ACHN (cell line): ENCODE measurements at regions not wholly inside any gene's neighbourhood (a gene's known extent, or its start where the extent isn't known, plus 50 kb on each side); places are given as distances from the start of the nearest gene placed in this dataset.
"Not testable (repeated sequence)": the region's sequence is repeated elsewhere in the genome, so short reads cannot be mapped to it uniquely, and the experiment has no call there.

ENCODE experiments used
- DNase-seq: peaks from one replicate; pipeline ENCODE4 v3.0.0-alpha.2; 2015
- in situ Hi-C: cut with HindIII; loops from 2 replicates; pipeline ENCODE4 v1.10.0; 2017; ENCODE audit warnings: low sequenced_read_pairs, low pct_ligation_motif_present, low pct_unique_long_range_greater_than_20kb

DNA sequence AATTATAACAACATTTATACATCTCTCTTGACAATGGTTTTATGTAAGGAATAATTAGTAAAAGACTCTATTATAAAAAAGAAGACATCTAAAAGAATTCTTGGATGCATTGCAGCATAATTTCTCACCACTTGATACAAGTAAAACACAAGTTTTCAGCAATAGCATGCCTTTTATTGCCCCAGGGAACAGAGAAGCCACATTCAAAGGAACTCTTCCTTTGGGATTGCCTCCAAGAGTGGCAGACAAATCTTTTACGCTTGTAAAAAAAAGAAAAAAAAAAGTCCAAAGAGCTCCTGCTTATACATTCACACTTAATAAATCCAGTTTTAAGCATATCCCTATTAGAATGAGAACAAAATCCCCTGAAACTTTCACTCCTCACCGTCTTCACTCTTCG lies 2357.8 kb upstream of the PCDH20 start:
- no peak for DNase-seq
- in situ Hi-C loops = no loop called here

DNA sequence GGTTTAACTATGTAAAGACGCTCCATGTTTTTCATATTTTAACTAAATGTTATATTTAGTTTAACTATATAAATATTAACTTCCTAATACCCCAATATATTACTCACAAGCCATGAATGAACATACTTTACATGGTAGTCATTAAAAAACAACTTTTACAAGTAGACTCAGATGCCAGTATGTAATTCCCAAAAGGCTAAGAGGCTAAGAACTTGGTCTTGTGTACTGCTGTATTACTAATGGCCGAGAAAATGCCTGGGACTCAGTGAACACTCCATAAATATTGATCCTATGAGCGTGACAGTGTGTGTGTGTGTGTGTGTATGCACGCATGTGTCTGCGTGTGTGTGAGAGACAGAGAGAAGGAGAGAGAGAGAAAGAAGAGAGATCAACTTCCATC lies 2342.0 kb upstream of the PCDH20 start:
- in situ Hi-C loops, DNase-seq: not testable (repeated sequence)

DNA sequence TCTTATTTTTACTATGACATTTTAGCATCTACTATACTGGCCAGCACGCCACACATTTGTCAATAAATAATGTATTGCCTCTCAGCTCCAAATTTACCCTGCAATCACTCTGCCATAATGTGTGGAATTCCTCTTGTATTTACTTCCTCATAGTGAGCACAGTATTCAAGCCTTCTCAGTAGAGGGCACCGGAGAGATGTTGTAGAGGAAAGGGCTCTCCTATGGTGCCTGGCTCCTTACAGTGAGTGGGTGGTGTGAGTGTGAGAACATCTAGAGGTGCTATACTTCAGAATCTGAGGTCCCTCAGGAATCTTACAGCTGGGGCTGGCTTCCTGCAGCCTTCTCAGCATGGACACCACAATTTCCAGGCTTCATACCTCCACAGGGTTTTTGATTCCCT lies 2334.2 kb upstream of the PCDH20 start:
- DNase-seq, in situ Hi-C loops: not testable (repeated sequence)

DNA sequence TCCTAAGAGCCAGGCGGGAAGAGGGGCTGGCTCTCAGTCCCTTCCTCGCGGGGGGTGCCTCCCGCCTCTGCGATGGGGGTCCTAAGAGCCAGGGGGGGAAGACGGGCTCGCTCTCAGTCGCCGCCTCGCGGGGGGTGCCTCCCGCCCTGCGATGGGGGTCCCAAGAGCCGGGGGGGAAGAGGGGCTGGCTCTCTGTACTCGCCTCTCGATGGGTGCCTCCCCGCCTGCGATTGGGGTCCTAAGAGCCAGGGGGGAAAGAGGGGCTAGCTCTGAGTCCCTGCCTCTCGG lies 2326.1 kb upstream of the PCDH20 start:
- in situ Hi-C loops, DNase-seq: not testable (repeated sequence)

DNA sequence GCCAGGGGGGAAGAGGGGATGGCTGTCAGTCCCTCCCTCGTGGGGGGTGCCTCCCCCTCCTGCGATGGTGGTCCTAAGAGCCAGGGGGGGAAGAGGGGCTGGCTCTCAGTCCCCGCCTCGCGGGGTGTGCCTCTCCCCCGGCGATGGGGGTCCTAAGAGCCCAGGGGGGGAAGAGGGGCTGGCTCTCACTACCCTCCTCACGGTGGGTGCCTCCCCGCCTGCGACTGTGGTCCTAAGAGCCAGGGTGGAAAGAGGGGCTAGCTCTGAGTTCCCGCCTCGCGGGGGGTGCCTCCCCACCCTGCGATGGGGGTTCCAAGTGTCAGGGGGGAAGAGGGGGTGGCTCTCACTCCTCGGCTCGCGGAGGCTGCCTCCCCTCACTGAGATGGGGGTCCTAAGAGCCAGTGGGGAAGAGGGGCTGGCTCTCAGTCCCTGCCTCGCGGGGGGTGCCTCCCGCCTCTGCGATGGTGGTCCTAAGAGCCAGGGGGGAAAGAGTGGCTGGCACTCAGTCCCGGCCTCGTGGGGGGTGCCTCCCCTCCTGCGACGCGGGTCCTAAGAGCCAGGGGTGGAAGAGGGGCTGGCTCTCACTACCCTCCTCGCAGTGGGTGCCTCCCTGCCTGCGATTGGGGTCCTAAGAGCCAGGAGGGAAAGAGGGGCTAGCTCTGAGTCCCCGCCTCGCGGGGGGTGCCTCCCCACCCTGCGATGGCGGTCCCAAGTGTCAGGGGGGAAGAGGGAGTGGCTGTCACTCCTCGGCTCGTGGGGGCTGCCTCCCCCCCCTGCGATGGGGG lies 2325.6 kb upstream of the PCDH20 start:
- in situ Hi-C loops = no loop called here

DNA sequence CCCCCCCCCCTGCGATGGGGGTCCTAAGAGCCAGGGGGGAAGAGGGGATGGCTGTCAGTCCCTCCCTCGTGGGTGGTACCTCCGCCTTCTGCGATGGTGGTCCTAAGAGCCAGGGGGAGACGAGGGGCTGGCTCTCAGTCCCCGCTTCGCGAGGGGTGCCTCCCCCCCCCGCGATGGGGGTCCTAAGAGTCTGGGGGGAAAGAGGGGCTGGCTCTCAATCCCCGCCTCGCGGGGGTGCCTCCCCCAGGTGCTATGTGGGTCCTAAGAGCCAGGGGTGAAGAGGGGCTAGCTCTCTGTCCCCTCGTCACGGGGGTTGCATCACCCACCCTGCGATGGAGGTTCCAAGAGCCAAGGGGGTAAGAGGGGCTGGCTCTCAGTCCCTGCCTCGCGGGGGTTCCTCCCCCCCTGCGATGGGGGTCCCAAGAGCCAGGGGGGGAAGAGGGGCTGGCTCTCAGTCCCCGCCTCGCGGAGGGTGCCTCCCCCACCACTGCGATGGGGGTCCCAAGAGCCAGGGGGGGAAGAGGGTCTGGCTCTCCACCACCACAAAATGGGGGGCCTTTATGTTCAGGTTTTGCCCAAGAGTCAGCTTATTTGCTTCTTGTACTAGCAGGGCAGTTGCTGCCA lies 2323.6 kb upstream of the PCDH20 start:
- DNase-seq, in situ Hi-C loops: not testable (repeated sequence)

More for the DNA sequence above, 2325.6 kb upstream of the PCDH20 start:
- no peak for DNase-seq

DNA sequence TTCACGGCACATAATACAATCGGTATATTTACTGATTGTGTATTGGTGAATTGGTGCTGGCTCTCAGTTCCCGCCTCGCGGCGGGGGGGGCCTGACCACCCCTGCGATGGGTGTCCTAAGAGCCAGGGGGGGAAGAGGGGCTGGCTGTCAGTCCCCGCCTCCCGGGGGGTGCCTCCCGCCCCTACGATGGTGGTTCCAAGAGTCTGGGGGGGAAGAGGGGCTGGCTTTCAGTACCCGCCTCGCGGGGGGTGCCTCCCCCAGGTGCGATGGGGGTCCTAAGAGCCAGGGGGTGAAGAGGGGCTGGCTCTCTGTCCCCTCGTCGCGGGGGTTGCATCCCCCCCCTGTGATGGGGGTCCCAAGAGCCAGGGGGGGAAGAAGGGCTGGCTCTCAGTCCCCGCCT lies 2321.8 kb upstream of the PCDH20 start:
- no peak for DNase-seq
- in situ Hi-C loops = no loop called here

DNA sequence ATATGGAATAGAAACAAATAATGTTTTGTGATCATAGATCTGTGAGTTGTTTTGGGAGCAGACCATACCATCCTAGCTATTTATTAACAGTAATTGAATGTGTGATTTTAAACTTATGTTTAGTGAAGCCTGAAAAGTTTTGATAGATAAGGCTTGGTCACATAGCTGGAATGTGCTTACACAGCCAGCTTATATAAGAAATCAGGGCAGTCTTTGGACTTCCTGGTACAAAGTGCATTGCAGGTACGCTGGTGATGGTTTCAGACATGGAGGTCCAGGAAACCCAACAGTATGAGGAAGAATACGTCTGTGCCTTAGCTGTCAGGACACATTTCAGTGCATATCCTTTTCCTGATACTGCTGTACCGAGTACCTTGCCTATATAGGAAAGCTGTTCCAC lies 2316.2 kb upstream of the PCDH20 start:
- peak; percentile 32 for DNase-seq
- in situ Hi-C loops = no loop called here

DNA sequence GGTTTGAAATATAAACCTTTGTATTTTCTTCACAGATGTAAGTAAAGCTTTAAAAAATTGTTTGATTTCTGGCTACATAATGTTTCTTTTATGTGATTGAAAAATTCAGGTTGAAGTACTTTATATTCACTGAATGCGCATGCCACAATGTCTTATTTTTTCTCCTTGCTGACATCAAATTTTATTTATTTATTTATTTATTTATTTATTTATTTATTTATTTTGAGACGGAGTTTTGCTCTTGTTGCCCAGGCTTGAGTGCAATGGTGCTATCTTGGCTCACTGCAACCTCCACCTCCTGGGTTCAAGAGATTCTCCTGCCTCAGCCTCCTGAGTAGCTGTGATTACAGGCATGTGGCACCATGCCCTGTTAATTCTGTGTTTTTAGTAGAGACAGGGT lies 2296.5 kb upstream of the PCDH20 start:
- in situ Hi-C loops, DNase-seq: not testable (repeated sequence)

DNA sequence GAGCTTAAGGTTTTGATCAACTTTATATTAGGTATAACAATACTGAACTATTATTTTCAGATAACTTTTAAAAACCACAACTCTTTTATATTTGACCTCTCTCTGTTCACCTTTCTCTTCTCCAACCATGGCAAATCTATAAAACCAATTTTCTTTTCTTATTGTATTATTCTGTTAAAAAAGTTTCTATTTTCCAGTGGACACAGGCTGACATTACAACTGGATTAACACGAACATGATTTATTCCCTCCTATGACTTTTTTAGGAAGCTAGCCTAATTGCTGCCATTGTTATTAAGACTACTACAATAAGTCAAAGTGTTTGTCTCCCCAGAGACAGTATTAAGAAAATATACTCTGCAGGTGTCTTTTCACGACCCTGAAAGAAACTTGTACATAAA lies 2291.1 kb upstream of the PCDH20 start:
- no peak for DNase-seq
- in situ Hi-C loops = no loop called here

DNA sequence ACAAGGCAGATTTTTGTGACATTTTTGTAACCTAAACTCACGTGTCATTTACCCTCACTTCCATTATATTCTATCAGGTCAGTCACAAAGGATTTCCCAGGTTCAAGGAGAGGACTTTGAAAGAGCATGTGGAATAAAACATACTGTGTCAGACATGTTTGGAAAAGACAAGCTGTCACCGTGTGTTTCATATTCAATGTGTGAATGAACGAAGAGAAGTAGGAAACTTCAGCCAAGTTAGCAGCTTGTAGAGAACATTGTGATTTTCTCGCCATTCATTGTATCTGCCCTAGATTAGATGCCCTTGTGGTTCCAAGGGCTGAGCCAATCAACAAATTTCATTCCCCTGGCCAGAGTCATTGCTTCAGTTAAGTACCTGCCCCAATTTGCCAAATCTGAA lies 2288.9 kb upstream of the PCDH20 start:
- in situ Hi-C loops = no loop called here

DNA sequence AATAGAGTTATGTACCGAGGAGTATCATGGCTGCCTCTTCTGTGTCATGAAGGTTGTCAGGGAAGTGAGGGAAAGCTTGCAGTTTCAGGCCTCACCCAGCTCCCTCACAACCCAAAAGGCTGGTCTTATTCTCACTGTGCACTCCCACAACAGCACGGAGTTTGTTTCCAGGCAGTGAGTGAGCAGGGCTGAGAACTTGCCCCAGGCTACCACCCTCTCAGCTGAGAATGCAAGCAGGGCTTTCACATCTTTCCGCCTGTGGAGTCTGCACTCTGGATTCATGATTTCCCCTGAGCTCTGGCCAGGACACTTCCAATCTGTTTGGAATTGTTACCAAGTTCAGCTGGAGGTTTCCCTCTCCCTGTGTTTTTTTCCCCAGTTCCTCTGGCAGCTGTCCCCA lies 2284.7 kb upstream of the PCDH20 start:
- no peak for DNase-seq

More for the DNA sequence above, 2288.9 kb upstream of the PCDH20 start:
- no peak for DNase-seq

DNA sequence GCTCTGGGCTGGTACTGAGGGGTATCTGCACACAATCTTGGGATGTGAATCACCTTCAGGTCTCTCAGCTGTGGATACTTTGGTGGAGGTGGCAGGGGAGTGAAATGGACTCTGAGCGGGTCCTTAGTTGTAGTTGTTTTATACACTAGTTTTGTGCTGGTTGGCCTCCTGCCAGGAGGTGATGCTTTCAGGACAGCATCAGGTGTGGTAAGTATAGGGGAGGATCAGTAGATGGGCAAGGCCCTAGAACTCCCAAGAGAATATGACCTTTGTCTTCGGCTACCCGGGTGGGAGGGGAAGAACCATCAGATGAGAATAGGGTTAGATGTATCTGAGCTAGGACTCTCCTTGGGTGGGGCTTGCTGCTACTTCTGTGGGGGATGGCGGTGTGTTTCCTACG lies 2284.3 kb upstream of the PCDH20 start:
- in situ Hi-C loops = no loop called here
- DNase-seq = no peak

More for the DNA sequence above, 2284.7 kb upstream of the PCDH20 start:
- in situ Hi-C loops = no loop called here

DNA sequence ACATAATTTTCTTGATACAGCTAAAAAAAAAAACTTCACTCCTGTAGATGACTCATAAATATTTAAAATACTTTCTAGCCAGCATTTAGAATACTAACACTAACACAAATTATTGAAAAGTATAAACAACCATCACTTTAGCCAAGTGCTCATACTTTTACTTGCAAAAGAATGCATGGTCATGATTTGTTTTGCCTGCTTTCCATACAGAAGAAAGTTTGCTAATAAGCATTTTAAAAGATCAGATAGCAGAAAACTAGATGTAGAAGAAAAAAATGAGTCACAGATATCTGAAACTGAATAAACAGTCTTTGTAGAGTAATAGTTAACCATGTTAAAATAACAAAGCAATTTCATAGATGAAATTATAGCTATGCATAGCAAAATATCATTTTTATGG lies 2280.4 kb upstream of the PCDH20 start:
- DNase-seq = no peak

DNA sequence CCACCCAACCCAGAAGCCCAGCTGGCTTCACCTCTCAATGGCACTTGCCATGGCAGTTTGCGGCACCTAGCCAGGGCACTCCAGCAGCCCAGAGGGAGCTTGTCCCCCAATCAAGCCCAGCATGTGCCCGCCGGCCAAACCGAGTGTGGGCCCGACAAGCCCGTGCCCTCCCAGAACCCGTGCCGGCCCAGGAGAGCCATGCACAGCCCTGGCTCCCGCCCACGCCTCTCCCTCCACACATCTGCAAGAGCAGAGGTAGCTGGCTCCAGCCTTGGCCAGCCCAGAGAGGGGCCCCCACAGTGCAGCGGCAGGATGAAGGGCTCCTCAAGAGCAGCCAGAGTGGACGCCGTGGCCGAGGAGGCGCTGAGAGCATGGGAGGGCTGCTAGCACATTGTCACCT lies 2278.0 kb upstream of the PCDH20 start:
- in situ Hi-C loops = no loop called here
- DNase-seq = no peak

More for the DNA sequence above, 2280.4 kb upstream of the PCDH20 start:
- in situ Hi-C loops = no loop called here

DNA sequence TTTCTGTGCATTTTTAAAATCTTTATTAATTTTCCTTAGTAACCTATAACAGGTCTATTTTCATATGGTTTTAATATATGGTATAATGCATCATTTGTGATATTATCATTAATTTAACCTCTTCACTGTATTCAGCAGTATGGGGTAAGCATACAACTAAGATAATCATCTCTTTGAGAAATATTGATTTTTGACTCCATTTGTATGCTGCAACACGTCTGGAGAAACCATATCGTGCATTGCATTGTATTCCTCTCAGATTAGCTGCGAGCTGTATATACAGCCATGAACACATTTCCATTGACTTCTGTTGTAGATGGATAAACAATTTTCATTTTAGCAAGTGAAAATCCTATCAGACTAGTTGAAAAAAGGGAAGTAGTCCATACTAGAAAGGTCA lies 2275.8 kb upstream of the PCDH20 start:
- DNase-seq = no peak
- in situ Hi-C loops = no loop called here

DNA sequence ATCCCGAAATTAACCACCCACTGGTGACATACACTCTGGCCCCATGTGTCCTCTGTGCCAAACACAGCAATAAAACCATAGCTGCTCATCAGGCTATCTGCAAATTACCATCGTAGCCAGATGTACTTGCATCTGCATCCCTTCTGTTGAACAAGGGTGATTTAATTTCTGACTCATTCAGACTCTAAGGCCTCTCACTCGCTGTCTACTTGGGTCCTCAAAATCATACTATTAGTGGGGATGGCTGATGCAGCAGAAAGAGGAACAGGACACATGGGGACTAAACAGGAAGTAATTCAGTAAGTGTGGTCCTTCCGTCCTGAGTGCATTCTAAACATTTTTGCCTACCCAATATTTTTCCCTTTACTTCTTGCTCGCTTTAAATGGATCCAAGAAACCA lies 2275.0 kb upstream of the PCDH20 start:
- DNase-seq = no peak

DNA sequence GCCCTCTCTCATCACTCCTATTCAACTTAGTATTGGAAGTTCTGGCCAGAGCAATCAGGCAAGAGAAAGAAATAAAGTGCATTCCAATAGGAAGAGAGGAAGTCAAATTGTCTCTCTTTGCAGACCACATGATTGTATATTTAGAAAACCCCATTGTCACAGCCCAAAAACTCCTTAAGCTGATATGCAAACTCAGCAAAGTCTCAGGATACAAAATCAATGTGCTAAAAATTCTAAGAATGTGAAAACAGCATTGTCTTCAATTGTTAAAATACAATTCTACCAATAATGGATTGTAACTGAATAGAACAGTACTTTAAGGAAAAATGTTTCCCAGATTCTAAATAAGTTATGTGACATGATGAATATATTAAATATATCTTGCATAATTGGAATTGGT lies 2269.2 kb upstream of the PCDH20 start:
- no peak for DNase-seq
- in situ Hi-C loops = no loop called here

More for the DNA sequence above, 2275.0 kb upstream of the PCDH20 start:
- in situ Hi-C loops = no loop called here

DNA sequence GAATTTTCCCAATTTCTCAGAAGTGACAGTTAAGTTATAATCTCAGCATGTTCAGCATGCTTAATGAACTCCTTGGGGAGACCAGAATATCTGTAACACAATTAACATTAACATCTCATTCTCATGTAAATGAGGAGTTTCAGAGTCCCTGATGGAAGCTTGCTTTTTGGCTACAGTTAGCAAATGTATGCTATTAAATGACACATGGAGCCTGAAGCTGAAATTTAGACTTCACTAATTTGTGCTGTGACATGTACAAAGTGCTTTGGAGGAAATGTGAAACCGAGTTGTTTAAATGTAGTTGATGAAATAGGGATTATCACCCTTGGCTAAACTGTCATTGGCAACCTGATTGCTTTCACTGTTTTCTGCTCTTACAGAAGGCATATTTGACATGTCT lies 2265.1 kb upstream of the PCDH20 start:
- no peak for DNase-seq
- in situ Hi-C loops = no loop called here

DNA sequence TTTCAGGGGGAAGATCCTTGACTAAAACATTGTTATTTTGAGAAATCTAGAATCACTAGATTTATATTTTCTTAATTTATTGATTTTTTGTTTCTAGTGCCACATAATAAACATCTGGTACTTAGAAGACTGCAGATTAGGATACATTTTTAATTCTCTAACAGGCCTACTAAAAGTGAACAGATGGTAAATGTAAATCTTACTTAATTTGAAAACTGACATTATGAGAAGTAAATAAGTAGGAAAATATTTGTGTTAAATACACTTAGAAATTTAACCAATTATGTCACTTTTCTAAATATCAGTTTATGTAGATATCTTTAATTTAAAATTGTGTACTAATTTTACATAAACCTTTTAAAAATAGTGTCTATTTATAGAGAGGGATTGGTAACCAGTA lies 2255.6 kb upstream of the PCDH20 start:
- in situ Hi-C loops = no loop called here
- no peak for DNase-seq
